ENCODE measurements at regions not wholly inside any gene's neighbourhood (a gene's known extent, or its start where the extent isn't known, plus 50 kb on each side); places are given as distances from the start of the nearest gene placed in this dataset.

- TF ChIP-seq CTCF (conservative IDR thresholded peaks at IDR 0.05 in 1 of 2, IDR thresholded peaks at IDR 0.05 in 1 of 2; ENCODE audit: extremely low read depth in 1 of 2, insufficient read depth in 1 of 2, low read depth in 1 of 2, low read length in 2 of 2): no peak
- no peak for TF ChIP-seq EZH2 (IDR thresholded peaks at IDR 0.05; ENCODE audit: borderline replicate concordance, low read length)
These were observed 165.2 kb upstream of the HES1 start for GRCh38 chr3:193970773-193971206.
